GM23338 (cell line): ENCODE measurements at regions not wholly inside any gene's neighbourhood (a gene's known extent, or its start where the extent isn't known, plus 50 kb on each side); places are given as distances from the start of the nearest gene placed in this dataset.

Experiments used
- ATAC-seq: fragments of 200-7000 bp; cut with Tn5 transposase; 3 replicates; pipeline ENCODE4 v1.9.1; 2020
- DNase-seq: peaks from one replicate; pipeline ENCODE4 v3.0.0-alpha.2; 2015; ENCODE audit warnings: low spot score
- H2AFZ ChIP-seq: fragments of 200-600 bp; sonication (generic); 2 replicates; pipeline ENCODE4 v1.8.0; 2016; ENCODE audit warnings: antibody characterized with exemption, mild to moderate bottlenecking, moderate library complexity
- H3F3A ChIP-seq: fragments of 200-600 bp; sonication (generic); replicated peaks from 2 replicates; pipeline ENCODE4 v1.8.0; 2017; ENCODE audit warnings: antibody characterized with exemption, mixed run types, low read depth
- H3K27ac ChIP-seq: fragments of 200-600 bp; sonication (generic); 2 replicates; pipeline ENCODE4 v1.6.1; 2016; ENCODE audit warnings: low read depth
- H3K27me3 ChIP-seq: fragments of 200-600 bp; sonication (generic); 2 replicates; pipeline ENCODE4 v1.8.0; 2016; ENCODE audit warnings: mild to moderate bottlenecking, mixed run types, moderate library complexity; ENCODE audit not compliant: insufficient read depth
- H3K36me3 ChIP-seq: fragments of 200-600 bp; sonication (generic); 2 replicates; pipeline ENCODE4 v1.8.0; 2016; ENCODE audit warnings: mild to moderate bottlenecking; ENCODE audit not compliant: insufficient read depth
- H3K4me1 ChIP-seq: fragments of 200-600 bp; sonication (generic); 2 replicates; pipeline ENCODE4 v1.8.0; 2016; ENCODE audit warnings: mild to moderate bottlenecking, moderate library complexity; ENCODE audit not compliant: insufficient read depth
- H3K4me2 ChIP-seq: fragments of 200-600 bp; sonication (generic); 2 replicates; pipeline ENCODE4 v1.7.1; 2017; ENCODE audit warnings: mixed run types
- H3K4me3 ChIP-seq: fragments of 200-600 bp; sonication (generic); 2 replicates; pipeline ENCODE4 v1.6.1; 2016; ENCODE audit warnings: mixed run types
- H3K79me2 ChIP-seq: fragments of 200-600 bp; sonication (generic); replicated peaks from 2 replicates; pipeline ENCODE4 v1.8.0; 2017; ENCODE audit warnings: mild to moderate bottlenecking; ENCODE audit not compliant: insufficient read depth
- H3K9me2 ChIP-seq: fragments of 200-600 bp; sonication (generic); 2 replicates; pipeline ENCODE4 v1.8.0; 2017; ENCODE audit not compliant: insufficient read depth
- H4K20me1 ChIP-seq: fragments of 200-600 bp; sonication (generic); replicated peaks from 2 replicates; pipeline ENCODE4 v1.8.0; 2017; ENCODE audit warnings: mild to moderate bottlenecking; ENCODE audit not compliant: insufficient read depth
- H3K27ac Mint-ChIP-seq: 2 replicates; pipeline ENCODE4 v1.8.0; 2020; ENCODE audit warnings: inconsistent platforms, mild to moderate bottlenecking, moderate library complexity, mixed read lengths
- H3K27me3 Mint-ChIP-seq: 3 replicates; pipeline ENCODE4 v1.8.0; 2022; ENCODE audit warnings: low read depth, mild to moderate bottlenecking, moderate library complexity, mixed read lengths, inconsistent platforms; ENCODE audit not compliant: insufficient read depth, poor library complexity
- H3K36me3 Mint-ChIP-seq: 3 replicates; pipeline ENCODE4 v1.8.0; 2021; ENCODE audit warnings: low read depth, mild to moderate bottlenecking, inconsistent platforms, moderate library complexity, mixed read lengths
- H3K4me1 Mint-ChIP-seq: 3 replicates; pipeline ENCODE4 v1.8.0; 2020; ENCODE audit warnings: mild to moderate bottlenecking, inconsistent platforms, mixed read lengths
- H3K4me3 Mint-ChIP-seq: 3 replicates; pipeline ENCODE4 v1.8.0; 2021; ENCODE audit warnings: moderate library complexity, mild to moderate bottlenecking, inconsistent platforms, mixed read lengths
- H3K9me3 Mint-ChIP-seq: 3 replicates; pipeline ENCODE4 v1.8.0; 2020; ENCODE audit warnings: moderate library complexity, mild to moderate bottlenecking, inconsistent platforms, mixed read lengths
- CREB1 ChIP-seq: fragments of 250-450 bp; sonication (Bioruptor Pico); IDR thresholded peaks from 2 replicates; pipeline ENCODE4 v1.5.0; 2020; ENCODE audit warnings: low read depth, mild to moderate bottlenecking, moderate library complexity
- CTCF ChIP-seq, 2 experiments: fragments of 200-600 bp in 1 of 2; sonication (generic) in 1 of 2; conservative IDR thresholded peaks; 2 replicates each; pipeline versions ENCODE4 v1.5.1 to v1.6.1; 2016 to 2017; ENCODE audit warnings: antibody characterized with exemption in 2 of 2, low read depth in 2 of 2, mild to moderate bottlenecking in 2 of 2, moderate library complexity in 1 of 2
- ETS1 ChIP-seq: IDR thresholded peaks from 2 replicates; pipeline ENCODE4 v1.6.1; 2016; ENCODE audit warnings: antibody characterized with exemption
- JUNB ChIP-seq: IDR thresholded peaks from one replicate; pipeline ENCODE4 v1.6.1; 2016; ENCODE audit warnings: antibody characterized with exemption; ENCODE audit not compliant: unreplicated experiment
- NANOG ChIP-seq: IDR thresholded peaks from 2 replicates; pipeline ENCODE4 v1.6.1; 2016; ENCODE audit warnings: antibody characterized with exemption, borderline replicate concordance
- REST ChIP-seq: IDR thresholded peaks from one replicate; pipeline ENCODE4 v1.6.1; 2018; ENCODE audit warnings: antibody characterized with exemption; ENCODE audit not compliant: unreplicated experiment
- STAT1 ChIP-seq: IDR thresholded peaks from one replicate; pipeline ENCODE4 v1.6.1; 2016; ENCODE audit warnings: antibody characterized with exemption; ENCODE audit not compliant: unreplicated experiment
- ZNF114 ChIP-seq: fragments of 250-450 bp; sonication (Bioruptor Pico); IDR thresholded peaks from 2 replicates; pipeline ENCODE4 v1.5.0; 2020; ENCODE audit warnings: mild to moderate bottlenecking, moderate library complexity
- ZNF331 ChIP-seq: fragments of 250-450 bp; sonication (Bioruptor Pico); IDR thresholded peaks from 2 replicates; pipeline ENCODE4 v1.5.0; 2020; ENCODE audit warnings: low read depth, mild to moderate bottlenecking, moderate library complexity
- ZNF462 ChIP-seq: fragments of 250-450 bp; sonication (Bioruptor Pico); IDR thresholded peaks from 2 replicates; pipeline ENCODE4 v1.5.0; 2020; ENCODE audit warnings: mild to moderate bottlenecking, moderate library complexity

- H4K20me1 ChIP-seq = no peaks in the 10 kb centered on the region
- Mint-ChIP-seq H3K4me3 (no peak overlapping the region), H3K27me3 (peaks cover 2% of the 10 kb centered on the region), H3K9me3 (peaks cover 18% of the 10 kb centered on the region; the same call in 2 of the 3 replicates), H3K27ac (no peak overlapping the region), H3K36me3 (peaks cover 3% of the 10 kb centered on the region; the same call in 2 of the 3 replicates), H3K4me1 (no peaks in the 10 kb centered on the region)
- H3K4me1 ChIP-seq = no peaks in the 10 kb centered on the region
- ATAC-seq = no peak
- no peak overlapping the region for H2AFZ ChIP-seq
- no peak overlapping the region for H3K4me3 ChIP-seq
- DNase-seq = no peak
- peaks cover 3% of the 10 kb centered on the region; the same call in 1 of the 2 replicates for H3K9me2 ChIP-seq
- TF ChIP-seq ZNF331 (CRISPR knock-in tag) (no peak), STAT1 (no peak), CREB1 (CRISPR knock-in tag) (no peak), ZNF462 (CRISPR knock-in tag) (no peak), ETS1 (no peak), CTCF (conservative IDR thresholded peaks at IDR 0.05; ENCODE audit: low read depth in 2 of 2) (no peak), NANOG (no peak), ZNF114 (CRISPR knock-in tag) (no peak), REST (no peak), JUNB (no peak)
- no peak overlapping the region for H3K4me2 ChIP-seq
- no peaks in the 10 kb centered on the region for H3K27me3 ChIP-seq
- H3F3A ChIP-seq = no peaks in the 10 kb centered on the region
- H3K79me2 ChIP-seq = no peaks in the 10 kb centered on the region
- no peaks in the 10 kb centered on the region for H3K36me3 ChIP-seq
- H3K27ac ChIP-seq = no peak overlapping the region
These were observed 79.7 kb upstream of the EDNRA start for GRCh38 chr4:147401221-147401620.
